Endodermal cell (in vitro differentiated cells): ENCODE measurements at regions not wholly inside any gene's neighbourhood (a gene's known extent, or its start where the extent isn't known, plus 50 kb on each side); places are given as distances from the start of the nearest gene placed in this dataset.

ENCODE experiments used
- DNase-seq: peaks from one replicate; pipeline ENCODE4 v3.0.0-alpha.2; 2017
- H3K27ac ChIP-seq: 2 replicates; pipeline ENCODE4 v1.5.1; 2013; ENCODE audit warnings: mild to moderate bottlenecking, low read depth, low read length, moderate library complexity
- H3K27me3 ChIP-seq: 2 replicates; pipeline ENCODE4 v1.6.1; 2013; ENCODE audit warnings: mild to moderate bottlenecking, low read length, moderate library complexity; ENCODE audit not compliant: insufficient read depth, control insufficient read depth, poor library complexity, severe bottlenecking
- H3K36me3 ChIP-seq: 2 replicates; pipeline ENCODE4 v1.7.0; 2013; ENCODE audit warnings: mild to moderate bottlenecking, low read length, moderate library complexity; ENCODE audit not compliant: control insufficient read depth, insufficient read depth
- H3K4me1 ChIP-seq: one replicate; pipeline ENCODE4 v1.7.0; 2013; ENCODE audit warnings: low read length; ENCODE audit not compliant: control insufficient read depth, insufficient read depth
- H3K4me3 ChIP-seq: 2 replicates; pipeline ENCODE4 v1.5.1; 2013; ENCODE audit warnings: mild to moderate bottlenecking, low read length, moderate library complexity
- H3K9ac ChIP-seq: 2 replicates; pipeline ENCODE4 v1.6.1; 2013; ENCODE audit warnings: mild to moderate bottlenecking, low read length, moderate library complexity; ENCODE audit not compliant: poor library complexity, severe bottlenecking; ENCODE audit errors: extremely low read depth
- H3K9me3 ChIP-seq: 2 replicates; pipeline ENCODE4 v1.6.1; 2013; ENCODE audit warnings: mild to moderate bottlenecking, low read length, moderate library complexity; ENCODE audit not compliant: control insufficient read depth
- H3K27ac Mint-ChIP-seq: 2 replicates; pipeline ENCODE4 v1.8.0; 2020; ENCODE audit warnings: mixed read lengths
- H3K27me3 Mint-ChIP-seq: 2 replicates; pipeline ENCODE4 v1.8.0; 2021; ENCODE audit warnings: mild to moderate bottlenecking, mixed read lengths; ENCODE audit not compliant: insufficient read depth
- H3K36me3 Mint-ChIP-seq: 2 replicates; pipeline ENCODE4 v1.8.0; 2020; ENCODE audit warnings: low read depth, mixed read lengths
- H3K4me1 Mint-ChIP-seq: 2 replicates; pipeline ENCODE4 v1.8.0; 2020; ENCODE audit warnings: mixed read lengths
- H3K4me3 Mint-ChIP-seq: 2 replicates; pipeline ENCODE4 v1.8.0; 2020; ENCODE audit warnings: mild to moderate bottlenecking, moderate library complexity, mixed read lengths
- H3K9me3 Mint-ChIP-seq: 2 replicates; pipeline ENCODE4 v1.8.0; 2020; ENCODE audit warnings: mild to moderate bottlenecking, mixed read lengths
- CTCF ChIP-seq: fragments of 200-600 bp; sonication (generic); conservative IDR thresholded peaks from 2 replicates; pipeline ENCODE4 v1.5.0; 2021; ENCODE audit warnings: antibody characterized with exemption, mild to moderate bottlenecking
- WGBS, 2 experiments: methylation state at CpG; one replicate each; pipeline versions ENCODE4 v1.1.5 to v1.1.7; 2013; ENCODE audit warnings: missing lambda C conversion rate in 2 of 2, mixed read lengths in 1 of 2; ENCODE audit not compliant: insufficient coverage in 1 of 2, insufficient read length in 1 of 2; 5-methylcytosine and 5-hydroxymethylcytosine counted together

GRCh38 chr13:84684804-84685203 lies 802.5 kb upstream of the SLITRK1 start:
- Mint-ChIP-seq H3K36me3 (no peaks in the 10 kb centered on the region), H3K27me3 (no peaks in the 10 kb centered on the region), H3K9me3 (no peaks in the 10 kb centered on the region), H3K27ac (no peak overlapping the region), H3K4me3 (no peak overlapping the region), H3K4me1 (peaks cover 3% of the 10 kb centered on the region)
- H3K27ac ChIP-seq, result no peak overlapping the region
- no peaks in the 10 kb centered on the region for H3K4me1 ChIP-seq
- no peaks in the 10 kb centered on the region for H3K9me3 ChIP-seq
- H3K9ac ChIP-seq, result no peak overlapping the region
- no peaks in the 10 kb centered on the region for H3K36me3 ChIP-seq
- 92% methylated on average over 5 to 6 of the region's 6 CpGs for WGBS, 2 experiments
- no peak for TF ChIP-seq CTCF
- DNase-seq, result no peak
- no peaks in the 10 kb centered on the region for H3K27me3 ChIP-seq
- H3K4me3 ChIP-seq, result no peak overlapping the region

- Histone ChIP-seq H3K27me3 (no peaks in the 10 kb centered on the region), H3K9me3 (no peaks in the 10 kb centered on the region), H3K36me3 (no peaks in the 10 kb centered on the region), H3K4me3 (no peak overlapping the region), H3K27ac (no peak overlapping the region), H3K9ac (no peak overlapping the region), H3K4me1 (no peaks in the 10 kb centered on the region)
- Mint-ChIP-seq H3K9me3 (no peaks in the 10 kb centered on the region), H3K27ac (no peak overlapping the region), H3K4me3 (no peak overlapping the region), H3K4me1 (peaks cover 3% of the 10 kb centered on the region), H3K27me3 (no peaks in the 10 kb centered on the region), H3K36me3 (no peaks in the 10 kb centered on the region)
- no peak for DNase-seq
- no peak for TF ChIP-seq CTCF
- 94 to 95% methylated on average over 2 to 3 of the region's 3 CpGs for WGBS, 2 experiments
These were observed 801.9 kb upstream of the SLITRK1 start for GRCh38 chr13:84684048-84684662.

GRCh38 chr13:84683448-84683847 lies 801.2 kb upstream of the SLITRK1 start:
- DNase-seq, result no peak
- Histone ChIP-seq H3K27me3 (no peaks in the 10 kb centered on the region), H3K9me3 (no peaks in the 10 kb centered on the region), H3K36me3 (no peaks in the 10 kb centered on the region), H3K9ac (no peak overlapping the region), H3K4me1 (no peaks in the 10 kb centered on the region), H3K27ac (no peak overlapping the region), H3K4me3 (no peak overlapping the region)
- Mint-ChIP-seq H3K4me3 (no peak overlapping the region), H3K27me3 (no peaks in the 10 kb centered on the region), H3K36me3 (no peaks in the 10 kb centered on the region), H3K4me1 (peaks cover 4% of the 10 kb centered on the region), H3K27ac (no peak overlapping the region), H3K9me3 (no peaks in the 10 kb centered on the region)
- no peak for TF ChIP-seq CTCF
